ENCODE measurements at regions not wholly inside any gene's neighbourhood (a gene's known extent, or its start where the extent isn't known, plus 50 kb on each side); places are given as distances from the start of the nearest gene placed in this dataset.

- Histone ChIP-seq H3K9ac (ENCODE audit: low read length) (no peak overlapping the region), H3K9me3 (ENCODE audit: control insufficient read depth in 1 of 2, insufficient read depth in 1 of 2, low read depth in 1 of 2, low read length in 2 of 2) (no peaks in the 10 kb centered on the region), H3K4me2 (ENCODE audit: low read length) (no peak overlapping the region), H3K9me2 (ENCODE audit: insufficient read depth) (no peaks in the 10 kb centered on the region), H3K27ac (ENCODE audit: low read depth, low read length) (no peak overlapping the region), H3K4me3 (replicated peaks in 1 of 2; ENCODE audit: low read depth in 1 of 2, low read length in 2 of 2) (no peak overlapping the region), H3K27me3 (ENCODE audit: insufficient read depth, low read length) (no peaks in the 10 kb centered on the region), H3K4me1 (ENCODE audit: control insufficient read depth in 1 of 2, insufficient read depth in 2 of 2, low read length in 2 of 2) (peaks cover 0 to 12% of the 10 kb centered on the region in 2 experiments; a peak in 1 of 4 replicates), H3K36me3 (ENCODE audit: control insufficient read depth in 1 of 2, insufficient read depth in 2 of 2, low read length in 2 of 2) (no peaks in the 10 kb centered on the region), H3K79me2 (ENCODE audit: insufficient read depth, low read length) (0 out of 2 replicates have a peak, but pooled peaks cover 2% of the 10 kb centered on the region), H4K20me1 (ENCODE audit: insufficient read depth) (no peaks in the 10 kb centered on the region), H2AFZ (ENCODE audit: low read depth, low read length, poor library complexity, severe bottlenecking) (no peak overlapping the region)
- intact Hi-C loops (cut with micrococcal nuclease), result loop anchor here (2.0 kb wide), 1 partner anchor 703 kb away; no protein-coding TSS in a partner anchor
- BruUV-seq (replicated peaks), result no TSS peak
- ChIA-PET RAD21 (ENCODE audit: low non-redundant PET in 1 of 2, low total read pairs in 2 of 2, uncharacterized antibody in 2 of 2, unreplicated experiment in 2 of 2) (no interaction called here), POLR2A (no interaction called here), CTCF (no interaction called here)
- TF ChIP-seq YY1 (IDR thresholded peaks at IDR 0.05; ENCODE audit: extremely low read depth, insufficient replicate concordance, low read depth, low read length) (no peak), POLR2A (IDR thresholded peaks at IDR 0.05; ENCODE audit: borderline replicate concordance, extremely low read depth, insufficient read depth, insufficient read length) (no peak), RAD21 (IDR thresholded peaks at IDR 0.05; ENCODE audit: low read depth) (no peak), CBX3 (IDR thresholded peaks at IDR 0.05; ENCODE audit: low read depth) (no peak), EZH2phosphoT487 (IDR thresholded peaks at IDR 0.05; ENCODE audit: borderline replicate concordance) (no peak), CTCF (IDR thresholded peaks at IDR 0.05 in 2 of 3, conservative IDR thresholded peaks at IDR 0.05 in 1 of 3; ENCODE audit: borderline replicate concordance in 1 of 3, insufficient read depth in 1 of 3, low read depth in 2 of 3, low read length in 2 of 3) (no peak), TCF7L2 (IDR thresholded peaks at IDR 0.05; ENCODE audit: borderline replicate concordance, extremely low read depth, insufficient read depth, insufficient read length) (no peak), SRF (IDR thresholded peaks at IDR 0.05; ENCODE audit: low read depth) (no peak), ZBTB33 (IDR thresholded peaks at IDR 0.05; ENCODE audit: extremely low read depth, insufficient replicate concordance, low read length) (no peak), ELF1 (IDR thresholded peaks at IDR 0.05; ENCODE audit: borderline replicate concordance, low read depth) (no peak), SIN3A (IDR thresholded peaks at IDR 0.05; ENCODE audit: low read depth) (no peak), EZH2 (IDR thresholded peaks at IDR 0.05) (no peak), ZFX (IDR thresholded peaks at IDR 0.05) (no peak), EGR1 (IDR thresholded peaks at IDR 0.05; ENCODE audit: low read depth) (no peak), ZNF274 (IDR thresholded peaks at IDR 0.05; ENCODE audit: low read depth, low read length) (no peak), FOSL1 (IDR thresholded peaks at IDR 0.05; ENCODE audit: low read depth) (no peak), CEBPB (IDR thresholded peaks at IDR 0.05; ENCODE audit: low read depth) (no peak)
- TF ChIP-seq, protein P1, sequence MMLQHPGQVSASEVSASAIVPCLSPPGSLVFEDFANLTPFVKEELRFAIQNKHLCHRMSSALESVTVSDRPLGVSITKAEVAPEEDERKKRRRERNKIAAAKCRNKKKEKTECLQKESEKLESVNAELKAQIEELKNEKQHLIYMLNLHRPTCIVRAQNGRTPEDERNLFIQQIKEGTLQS (IDR thresholded peaks at IDR 0.05), result no peak
- TF ChIP-seq, protein P2, sequence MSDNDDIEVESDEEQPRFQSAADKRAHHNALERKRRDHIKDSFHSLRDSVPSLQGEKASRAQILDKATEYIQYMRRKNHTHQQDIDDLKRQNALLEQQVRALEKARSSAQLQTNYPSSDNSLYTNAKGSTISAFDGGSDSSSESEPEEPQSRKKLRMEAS (IDR thresholded peaks at IDR 0.05), result no peak
- DNase-seq (ENCODE audit: low read depth, low spot score), result no peak
- no peak for ATAC-seq
Observed at GRCh38 chr5:178791976-178792375, 61.5 kb upstream of the ZNF354A start.

Measured in HCT116 (cell line).